ENCODE measurements at regions not wholly inside any gene's neighbourhood (a gene's known extent, or its start where the extent isn't known, plus 50 kb on each side); places are given as distances from the start of the nearest gene placed in this dataset.

DNA sequence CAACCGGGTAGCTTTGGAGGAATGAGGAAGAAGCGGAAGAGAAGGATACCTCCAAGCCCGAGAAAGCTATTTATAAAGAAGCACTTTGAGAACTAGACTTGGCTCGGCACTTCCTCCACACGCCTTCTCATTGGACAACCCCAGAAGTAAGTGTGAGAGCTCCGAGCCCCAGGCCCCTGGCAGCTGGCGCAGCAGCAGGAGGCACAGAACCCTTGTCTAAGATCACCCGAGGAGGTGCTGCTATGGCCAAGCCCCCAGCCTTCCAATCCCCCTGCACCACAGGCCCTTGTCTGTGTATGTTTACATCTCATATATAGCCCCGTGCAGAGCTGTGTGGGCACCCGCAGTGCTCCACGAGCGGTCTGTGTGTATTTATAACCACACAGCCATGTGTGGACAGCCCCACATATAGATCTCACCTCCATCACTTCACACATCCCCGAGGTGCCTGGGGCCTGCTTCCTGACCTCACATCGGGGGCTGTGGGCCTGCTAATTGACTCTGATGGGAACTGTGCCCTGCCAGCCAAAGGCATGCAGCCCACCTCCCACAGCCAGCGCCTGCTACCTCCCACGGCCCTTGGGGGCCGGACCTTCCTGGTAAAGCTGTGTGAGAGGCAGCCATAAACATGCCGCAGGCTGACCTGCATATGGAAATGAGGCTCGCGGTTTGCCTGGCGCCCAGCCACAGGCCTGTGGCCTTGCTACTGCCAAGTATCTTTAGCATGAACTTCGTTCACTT, 96.1 kb downstream of the C17orf67 start:
- DNase-seq (ENCODE audit: low read depth), result no peak

DNA sequence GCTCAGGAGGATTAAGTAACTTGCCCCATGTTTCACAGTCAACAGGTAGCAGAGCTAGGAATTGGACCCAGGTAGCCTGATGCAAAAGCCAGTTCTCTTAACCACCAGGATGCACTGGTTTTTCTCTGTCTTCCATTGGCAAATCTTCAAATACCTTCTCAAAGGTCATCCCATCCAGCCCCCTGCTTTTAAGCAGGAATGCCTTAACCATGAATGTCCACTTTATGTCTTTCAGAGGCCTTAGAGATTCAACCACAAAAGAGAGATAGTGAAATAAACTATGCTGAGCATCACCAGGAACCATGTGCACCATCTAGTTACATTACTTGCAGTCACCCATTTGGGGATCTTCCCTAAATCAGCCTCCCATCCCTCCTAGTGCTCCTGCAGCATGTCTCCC, 94.3 kb downstream of the C17orf67 start:
- DNase-seq (ENCODE audit: low read depth), result no peak

DNA sequence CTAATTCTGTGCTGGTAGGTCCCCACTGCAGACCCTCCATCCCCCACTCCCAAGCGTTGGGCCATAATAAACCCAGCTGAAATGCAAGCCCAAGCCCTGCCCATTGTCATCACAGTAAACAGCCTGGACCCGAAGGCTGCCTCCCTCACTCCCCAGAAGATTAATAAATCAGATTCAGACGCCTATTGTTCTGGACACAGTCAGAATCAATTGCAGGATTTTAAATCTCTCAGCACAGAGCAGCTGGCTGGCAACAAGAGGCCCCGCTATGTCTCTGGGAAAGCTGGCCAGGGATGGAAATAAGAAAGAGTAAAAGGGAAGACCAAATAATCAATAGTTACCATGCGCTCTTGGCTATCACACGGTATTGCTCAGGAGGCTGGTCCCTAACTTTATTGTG, 93.9 kb downstream of the C17orf67 start:
- DNase-seq (ENCODE audit: low read depth), result no peak

DNA sequence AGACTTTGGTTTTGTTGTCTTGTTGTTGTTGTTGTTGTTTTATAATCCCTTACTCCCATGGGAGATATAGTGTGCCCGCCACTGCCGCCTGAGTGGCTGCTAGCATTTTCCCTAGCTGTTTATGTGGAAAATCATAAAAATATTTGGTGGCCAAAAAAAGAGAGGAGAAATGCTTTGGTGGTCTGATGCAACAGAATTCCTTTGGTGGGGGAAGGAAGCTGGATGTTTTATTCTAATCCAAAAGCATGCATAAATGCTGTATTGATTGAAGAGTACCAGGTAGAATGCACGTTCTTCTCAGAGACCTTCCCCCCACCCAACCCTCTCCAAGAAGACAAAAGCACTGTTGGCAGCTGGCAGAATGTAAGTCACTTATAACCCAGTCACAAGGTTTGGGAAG, 93.2 kb downstream of the C17orf67 start:
- no peak for DNase-seq (ENCODE audit: low read depth)

All from HS-27A (cell line).